ENCODE measurements at regions not wholly inside any gene's neighbourhood (a gene's known extent, or its start where the extent isn't known, plus 50 kb on each side); places are given as distances from the start of the nearest gene placed in this dataset.

DNA sequence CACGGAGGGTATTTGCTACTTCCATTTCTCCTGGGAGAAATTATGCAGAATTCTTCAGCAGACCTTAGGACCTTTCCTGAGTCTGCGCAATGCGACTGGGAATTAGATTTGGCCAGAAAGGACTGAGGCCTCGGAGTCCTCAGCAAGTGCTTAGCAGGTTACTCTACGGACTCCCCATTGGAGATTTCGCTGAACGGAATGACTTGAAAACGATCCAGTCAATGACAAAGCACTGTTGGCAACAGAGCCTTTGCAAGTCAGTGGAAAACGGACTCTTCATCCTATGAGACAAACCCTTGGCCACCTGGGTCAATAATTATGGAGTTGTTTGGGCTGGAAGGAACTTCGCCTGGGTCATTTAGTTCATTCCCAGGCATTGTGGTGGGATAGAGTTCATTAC is 107.4 kb downstream of the FAM204A start:
- Histone ChIP-seq H3K4me2 (ENCODE audit: low read depth, low read length, poor library complexity, severe bottlenecking) (no peak overlapping the region), H3K27me3 (ENCODE audit: low read length) (no peaks in the 10 kb centered on the region), H3F3A (ENCODE audit: insufficient read depth) (no peaks in the 10 kb centered on the region), H3K36me3 (ENCODE audit: low read length) (no peaks in the 10 kb centered on the region), H3K9me2 (replicated peaks; ENCODE audit: insufficient read depth, low read length) (no peaks in the 10 kb centered on the region), H3K79me2 (ENCODE audit: insufficient read depth, low read length) (no peaks in the 10 kb centered on the region), H2AFZ (ENCODE audit: low read depth, low read length, severe bottlenecking) (no peak overlapping the region), H3K9me3 (ENCODE audit: insufficient read depth, low read length) (no peaks in the 10 kb centered on the region), H4K20me1 (ENCODE audit: low read depth, low read length) (no peaks in the 10 kb centered on the region), H3K9ac (ENCODE audit: low read length) (no peak overlapping the region), H3K4me3 (ENCODE audit: insufficient read depth, low read length, poor library complexity, severe bottlenecking) (no peak overlapping the region), H3K27ac (ENCODE audit: low read depth, low read length) (no peak overlapping the region)
- no peak for TF ChIP-seq CTCF (IDR thresholded peaks at IDR 0.05; ENCODE audit: insufficient read depth, low read length, poor library complexity, severe bottlenecking)

- H3K27ac ChIP-seq (ENCODE audit: low read depth, low read length) = no peak overlapping the region
- H2AFZ ChIP-seq (ENCODE audit: low read depth, low read length, severe bottlenecking) = no peak overlapping the region
- no peak overlapping the region for H3K9ac ChIP-seq (ENCODE audit: low read length)
- H3F3A ChIP-seq (ENCODE audit: insufficient read depth) = no peaks in the 10 kb centered on the region
- no peak overlapping the region for H3K4me3 ChIP-seq (ENCODE audit: insufficient read depth, low read length, poor library complexity, severe bottlenecking)
- no peaks in the 10 kb centered on the region for H3K9me3 ChIP-seq (ENCODE audit: insufficient read depth, low read length)
- no peaks in the 10 kb centered on the region for H3K79me2 ChIP-seq (ENCODE audit: insufficient read depth, low read length)
- H3K36me3 ChIP-seq (ENCODE audit: low read length) = no peaks in the 10 kb centered on the region
- no peak overlapping the region for H3K4me2 ChIP-seq (ENCODE audit: low read depth, low read length, poor library complexity, severe bottlenecking)
- no peaks in the 10 kb centered on the region for H4K20me1 ChIP-seq (ENCODE audit: low read depth, low read length)
- TF ChIP-seq CTCF (IDR thresholded peaks at IDR 0.05; ENCODE audit: insufficient read depth, low read length, poor library complexity, severe bottlenecking) (no peak), EZH2phosphoT487 (conservative IDR thresholded peaks at IDR 0.05; ENCODE audit: low read length) (no peak)
- H3K27me3 ChIP-seq (ENCODE audit: low read length) = no peaks in the 10 kb centered on the region
- no peaks in the 10 kb centered on the region for H3K9me2 ChIP-seq (replicated peaks; ENCODE audit: insufficient read depth, low read length)
These were observed 121.7 kb downstream of the FAM204A start for GRCh38 chr10:118220346-118220850.

- Histone ChIP-seq H4K20me1 (ENCODE audit: low read depth, low read length) (no peaks in the 10 kb centered on the region), H3F3A (ENCODE audit: insufficient read depth) (no peaks in the 10 kb centered on the region)
- TF ChIP-seq EZH2phosphoT487 (conservative IDR thresholded peaks at IDR 0.05; ENCODE audit: low read length) (no peak), CTCF (IDR thresholded peaks at IDR 0.05; ENCODE audit: insufficient read depth, low read length, poor library complexity, severe bottlenecking) (no peak)
These were observed 123.6 kb downstream of the FAM204A start for GRCh38 chr10:118218562-118218961.

More at GRCh38 chr10:118218562-118218961, 123.6 kb downstream of the FAM204A start:
- H3K9ac ChIP-seq (ENCODE audit: low read length) = no peak overlapping the region
- H3K27me3 ChIP-seq (ENCODE audit: low read length) = no peaks in the 10 kb centered on the region
- H3K36me3 ChIP-seq (ENCODE audit: low read length) = no peaks in the 10 kb centered on the region
- H3K27ac ChIP-seq (ENCODE audit: low read depth, low read length) = no peak overlapping the region
- H3K9me3 ChIP-seq (ENCODE audit: insufficient read depth, low read length) = no peaks in the 10 kb centered on the region
- H3K9me2 ChIP-seq (replicated peaks; ENCODE audit: insufficient read depth, low read length) = no peaks in the 10 kb centered on the region
- H3K4me2 ChIP-seq (ENCODE audit: low read depth, low read length, poor library complexity, severe bottlenecking) = no peak overlapping the region
- H3K4me3 ChIP-seq (ENCODE audit: insufficient read depth, low read length, poor library complexity, severe bottlenecking) = no peak overlapping the region
- no peak overlapping the region for H2AFZ ChIP-seq (ENCODE audit: low read depth, low read length, severe bottlenecking)
- H3K79me2 ChIP-seq (ENCODE audit: insufficient read depth, low read length) = no peaks in the 10 kb centered on the region
